HEK293T (cell line): ENCODE measurements at regions not wholly inside any gene's neighbourhood (a gene's known extent, or its start where the extent isn't known, plus 50 kb on each side); places are given as distances from the start of the nearest gene placed in this dataset.

ENCODE experiments used
- CTCF ChIA-PET: fragments of 350-600 bp; formaldehyde crosslinking; extraction: SDS; loops from one replicate; lab custom pipeline; 2021; ENCODE audit warnings: antibody characterized with exemption, inconsistent platforms; lab: Yijun Ruan, JAX
- POLR2A ChIA-PET: fragments of 350-600 bp; formaldehyde crosslinking; extraction: SDS; loops from one replicate; lab custom pipeline; 2020; ENCODE audit warnings: antibody characterized with exemption, inconsistent platforms; lab: Yijun Ruan, JAX
- DNase-seq: peaks from one replicate; pipeline ENCODE4 v3.0.0; 2012; ENCODE audit warnings: mixed read lengths; ENCODE audit errors: extremely low spot score
- ARNT ChIP-seq: fragments of 450-650 bp; IDR thresholded peaks from 2 replicates; pipeline ENCODE4 v1.6.1; 2017; ENCODE audit warnings: mild to moderate bottlenecking
- BHLHE40 ChIP-seq: fragments of 450-650 bp; IDR thresholded peaks from 2 replicates; pipeline ENCODE4 v1.6.1; 2016; ENCODE audit warnings: mild to moderate bottlenecking, moderate library complexity, borderline replicate concordance
- CTBP1 ChIP-seq: fragments of 450-650 bp; IDR thresholded peaks from 2 replicates; pipeline ENCODE4 v1.6.1; 2016; ENCODE audit warnings: borderline replicate concordance
- ELF4 ChIP-seq: fragments of 450-650 bp; IDR thresholded peaks from 2 replicates; pipeline ENCODE4 v1.6.1; 2017; ENCODE audit warnings: antibody characterized with exemption
- FOXA1 ChIP-seq: fragments of 450-650 bp; IDR thresholded peaks from 2 replicates; pipeline ENCODE4 v1.6.1; 2016; ENCODE audit warnings: mild to moderate bottlenecking
- FOXK2 ChIP-seq: fragments of 450-650 bp; IDR thresholded peaks from 2 replicates; pipeline ENCODE4 v1.6.1; 2016; ENCODE audit warnings: mild to moderate bottlenecking
- FOXM1 ChIP-seq: fragments of 450-650 bp; IDR thresholded peaks from 2 replicates; pipeline ENCODE4 v1.6.1; 2017; ENCODE audit warnings: mild to moderate bottlenecking, borderline replicate concordance
- HDGF ChIP-seq: fragments of 450-650 bp; IDR thresholded peaks from 2 replicates; pipeline ENCODE4 v1.6.1; 2017; ENCODE audit warnings: antibody characterized with exemption, borderline replicate concordance
- L3MBTL2 ChIP-seq: fragments of 450-650 bp; conservative IDR thresholded peaks from 2 replicates; pipeline ENCODE4 v1.6.1; 2016; ENCODE audit warnings: mild to moderate bottlenecking
- LEF1 ChIP-seq: fragments of 450-650 bp; IDR thresholded peaks from 2 replicates; pipeline ENCODE4 v1.6.1; 2017; ENCODE audit warnings: mild to moderate bottlenecking, borderline replicate concordance
- NFRKB ChIP-seq: fragments of 450-650 bp; IDR thresholded peaks from 2 replicates; pipeline ENCODE4 v1.6.1; 2016; ENCODE audit warnings: mild to moderate bottlenecking, moderate library complexity
- SP1 ChIP-seq: fragments of 450-650 bp; IDR thresholded peaks from 2 replicates; pipeline ENCODE4 v1.6.1; 2017
- SUZ12 ChIP-seq: fragments of 450-650 bp; IDR thresholded peaks from 2 replicates; pipeline ENCODE4 v1.6.1; 2016; ENCODE audit warnings: mild to moderate bottlenecking
- TARDBP ChIP-seq: fragments of 450-650 bp; IDR thresholded peaks from 2 replicates; pipeline ENCODE4 v1.6.1; 2016
- ZNF384 ChIP-seq: fragments of 450-650 bp; IDR thresholded peaks from 2 replicates; pipeline ENCODE4 v1.6.1; 2016
- TF ChIP-seq, protein P1 (sequence below): fragments of 450-650 bp; IDR thresholded peaks from 2 replicates; pipeline ENCODE4 v1.6.1; 2016

DNA sequence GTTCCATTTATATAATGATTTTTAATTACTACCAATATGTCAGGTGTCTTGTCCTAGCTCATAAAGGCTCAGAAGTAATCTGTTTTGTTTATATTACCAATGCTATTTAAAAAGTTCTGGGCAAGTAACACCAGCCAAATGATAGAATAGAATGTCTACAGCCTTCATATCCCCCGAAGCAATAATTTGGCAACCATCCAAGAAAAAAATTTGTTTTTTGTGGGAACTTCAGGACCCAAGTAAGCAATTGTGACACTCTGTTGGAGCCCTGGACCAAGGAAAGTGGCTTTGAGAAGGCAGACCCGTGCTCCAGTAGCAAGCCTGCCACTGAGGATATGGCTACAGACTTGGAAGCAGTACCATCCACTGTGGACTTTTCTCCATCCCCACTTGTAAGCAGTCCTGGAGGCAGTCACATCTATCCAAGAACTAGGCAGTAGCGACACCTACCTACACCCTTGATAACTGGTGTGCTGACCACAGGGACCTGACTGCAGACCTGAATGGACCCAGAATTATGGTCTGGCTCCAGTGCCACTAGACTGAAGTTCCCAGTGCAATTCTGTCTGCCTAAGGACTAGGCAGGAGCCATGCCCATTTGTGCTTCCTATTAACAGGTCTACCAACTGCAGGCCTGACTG lies 870.7 kb upstream of the ADGRL2 start:
- ChIA-PET POLR2A (no interaction called here), CTCF (no interaction called here)
- TF ChIP-seq, protein P1, sequence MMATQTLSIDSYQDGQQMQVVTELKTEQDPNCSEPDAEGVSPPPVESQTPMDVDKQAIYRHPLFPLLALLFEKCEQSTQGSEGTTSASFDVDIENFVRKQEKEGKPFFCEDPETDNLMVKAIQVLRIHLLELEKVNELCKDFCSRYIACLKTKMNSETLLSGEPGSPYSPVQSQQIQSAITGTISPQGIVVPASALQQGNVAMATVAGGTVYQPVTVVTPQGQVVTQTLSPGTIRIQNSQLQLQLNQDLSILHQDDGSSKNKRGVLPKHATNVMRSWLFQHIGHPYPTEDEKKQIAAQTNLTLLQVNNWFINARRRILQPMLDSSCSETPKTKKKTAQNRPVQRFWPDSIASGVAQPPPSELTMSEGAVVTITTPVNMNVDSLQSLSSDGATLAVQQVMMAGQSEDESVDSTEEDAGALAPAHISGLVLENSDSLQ: no peak
- no peak for TF ChIP-seq LEF1
- DNase-seq: no peak

DNA sequence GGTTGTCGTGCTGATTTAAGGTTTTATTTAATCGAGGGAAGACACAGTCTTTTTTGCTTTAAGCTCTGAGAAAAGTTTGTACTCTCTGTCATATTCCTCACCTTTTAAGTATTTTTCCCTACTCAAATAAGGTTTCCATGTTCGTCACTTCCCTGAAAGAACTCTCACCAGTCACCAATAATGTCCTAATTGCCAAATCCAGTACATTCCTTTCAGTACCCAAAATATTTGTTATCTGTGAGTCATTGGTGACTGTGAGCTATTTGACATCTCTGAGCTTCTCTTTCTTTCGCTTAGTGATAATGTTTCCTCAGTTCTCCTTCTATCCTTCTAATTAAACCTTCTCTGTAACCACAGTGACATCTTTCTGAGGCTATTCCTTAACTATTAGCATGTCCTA lies 874.2 kb upstream of the ADGRL2 start:
- CTCF ChIA-PET: no interaction called here

DNA sequence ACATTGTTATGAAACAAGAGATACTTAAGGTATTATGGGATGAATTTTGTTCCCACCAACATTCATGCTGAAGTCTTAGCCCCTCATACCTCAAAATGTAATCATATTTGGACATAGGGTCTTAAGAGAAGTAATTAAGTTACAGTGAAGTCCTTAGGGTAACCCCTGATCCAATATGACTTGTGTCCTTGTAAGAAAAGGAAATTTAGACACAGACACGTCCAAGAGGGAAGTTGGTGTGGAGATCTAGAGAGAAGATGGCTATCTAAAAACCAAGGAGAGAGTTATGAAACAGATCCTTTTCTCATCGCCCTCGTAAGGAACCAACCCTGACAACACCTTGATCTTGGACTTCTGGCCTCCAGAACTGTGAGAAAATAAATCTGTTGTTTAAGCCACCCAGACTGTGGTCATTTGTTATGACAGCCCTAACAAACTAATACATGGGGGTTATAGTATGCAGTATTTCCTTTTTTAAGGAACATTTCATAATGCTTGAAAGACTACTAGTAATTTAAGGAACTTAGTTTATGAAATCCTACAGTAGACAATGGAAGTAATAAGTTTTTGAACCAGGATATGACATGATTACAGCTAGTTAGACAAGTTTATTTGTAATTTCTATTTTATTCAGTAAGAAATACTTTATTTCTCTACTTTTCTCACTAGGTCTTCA lies 875.5 kb upstream of the ADGRL2 start:
- no peak for DNase-seq
- ChIA-PET CTCF (no interaction called here), POLR2A (no interaction called here)
- TF ChIP-seq CTBP1 (no peak), NFRKB (no peak), ARNT (no peak), LEF1 (no peak), BHLHE40 (no peak), SUZ12 (no peak), FOXA1 (no peak), FOXK2 (no peak), ZNF384 (no peak), FOXM1 (no peak), HDGF (no peak), ELF4 (no peak), SP1 (no peak), TARDBP (no peak), L3MBTL2 (no peak)
- TF ChIP-seq, protein P1: no peak

More for the DNA sequence above, 874.2 kb upstream of the ADGRL2 start:
- TF ChIP-seq LEF1 (no peak), L3MBTL2 (no peak), HDGF (no peak), BHLHE40 (no peak), FOXA1 (no peak), ZNF384 (no peak)
- TF ChIP-seq, protein P1: no peak
- POLR2A ChIA-PET: no interaction called here
- no peak for DNase-seq

DNA sequence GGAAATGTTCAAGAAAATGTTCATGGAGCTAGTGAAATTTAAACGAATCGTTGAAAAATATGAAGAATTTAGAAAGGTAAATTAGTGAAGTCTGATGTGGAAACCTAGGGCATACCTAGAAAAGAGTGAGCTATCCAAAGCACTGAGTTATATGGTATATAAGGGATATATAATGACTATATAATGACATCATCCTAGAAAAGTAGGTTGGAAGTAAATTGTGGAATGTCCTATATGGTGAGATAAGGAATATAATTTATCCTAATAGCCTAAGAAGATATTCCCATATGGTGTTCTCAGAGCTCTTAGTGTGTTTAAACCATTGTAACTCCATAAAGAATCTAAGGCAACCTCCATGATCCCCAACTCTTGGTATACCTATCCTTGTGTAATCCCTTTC lies 876.4 kb upstream of the ADGRL2 start:
- TF ChIP-seq FOXM1: no peak
- no peak for TF ChIP-seq HDGF
- TF ChIP-seq, protein P1: no peak
- DNase-seq: no peak
- CTCF ChIA-PET: no interaction called here
- POLR2A ChIA-PET: no interaction called here

DNA sequence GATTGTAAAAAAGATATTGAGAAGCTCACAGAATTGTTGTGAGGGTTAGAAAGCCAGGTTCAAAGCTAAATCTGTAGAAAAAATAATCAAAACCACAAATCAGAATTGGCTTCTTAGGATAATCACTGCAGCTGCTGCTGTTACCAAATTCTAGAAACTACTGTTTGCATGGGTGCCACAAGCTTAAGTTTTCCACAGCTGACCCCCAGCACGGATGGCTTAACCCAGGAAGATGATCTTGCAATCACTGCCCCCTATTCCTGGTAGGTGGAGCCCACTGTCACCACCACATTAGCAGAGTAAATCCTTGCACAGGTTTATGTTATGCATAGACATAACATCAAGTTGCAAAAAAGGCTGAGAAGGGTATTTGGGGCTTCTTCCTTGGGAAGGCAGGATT lies 877.8 kb upstream of the ADGRL2 start:
- TF ChIP-seq LEF1: no peak
- TF ChIP-seq FOXK2: no peak
- no peak for TF ChIP-seq FOXM1
- no peak for TF ChIP-seq TARDBP
- CTCF ChIA-PET: no interaction called here
- POLR2A ChIA-PET: interaction anchor here (0.6 kb wide), 1 partner anchor 376 kb away, joined by 3 read pairs; no protein-coding TSS in a partner anchor
- DNase-seq: no peak

DNA sequence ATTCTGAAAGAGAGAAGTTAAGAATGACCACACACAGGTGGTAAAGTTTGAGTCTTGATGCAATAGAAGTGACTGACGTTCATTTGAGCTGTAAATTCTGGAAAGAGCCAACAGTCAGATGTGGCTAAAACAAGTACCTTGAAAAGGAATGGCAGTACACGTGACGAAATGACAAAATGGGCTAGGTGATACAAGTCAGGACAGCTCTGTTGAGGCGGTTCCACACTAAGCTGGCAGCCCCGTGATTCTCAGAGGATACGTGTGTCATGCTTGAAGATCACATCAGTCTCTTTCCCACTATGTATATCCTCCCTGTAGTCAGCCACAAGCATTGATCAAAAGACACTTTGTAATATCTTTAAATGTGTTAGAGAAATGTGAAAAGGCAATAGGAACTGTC lies 881.3 kb upstream of the ADGRL2 start:
- POLR2A ChIA-PET: no interaction called here
- DNase-seq: no peak
- CTCF ChIA-PET: interaction anchor here (0.6 kb wide), 1 partner anchor 839 kb away, joined by 3 read pairs; no protein-coding TSS in a partner anchor
- TF ChIP-seq SP1: no peak
- TF ChIP-seq, protein P1: no peak
- TF ChIP-seq TARDBP: no peak
- no peak for TF ChIP-seq HDGF
- TF ChIP-seq FOXA1: no peak
- no peak for TF ChIP-seq SUZ12
- no peak for TF ChIP-seq NFRKB
- TF ChIP-seq L3MBTL2: no peak
- TF ChIP-seq CTBP1: no peak
